NCI-H1105 treated with DMSO at 0.1 percent for 48 hours (cell line): ENCODE measurements at regions not wholly inside any gene's neighbourhood (a gene's known extent, or its start where the extent isn't known, plus 50 kb on each side); places are given as distances from the start of the nearest gene placed in this dataset.
"Not testable (repeated sequence)": the region's sequence is repeated elsewhere in the genome, so short reads cannot be mapped to it uniquely, and the experiment has no call there.

Experiments
- DNase-seq: peaks from one replicate; lab custom pipeline; 2025; lab: John Stamatoyannopoulos, UW

DNA sequence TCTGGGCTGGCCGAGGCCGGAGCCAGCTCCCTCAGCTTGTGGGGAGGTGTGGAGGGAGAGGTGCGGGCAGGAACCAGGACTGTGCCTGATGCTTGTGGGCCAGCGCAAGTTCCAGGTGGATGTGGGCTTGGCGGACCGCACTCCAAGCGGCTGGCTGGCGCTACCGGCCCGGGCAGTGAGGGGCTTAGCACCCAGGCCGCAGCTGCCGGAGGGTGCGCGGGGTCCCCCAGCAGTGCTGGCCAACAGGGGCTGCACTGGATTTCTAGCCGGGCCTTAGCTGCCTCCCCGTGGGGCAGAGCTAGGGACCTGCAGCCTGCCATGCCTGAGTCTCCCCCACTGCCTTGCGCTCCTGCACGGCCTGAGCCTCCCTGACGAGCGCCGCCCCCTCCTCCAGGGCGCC, 242.8 kb downstream of the CCSER2 start:
- no peak for DNase-seq

DNA sequence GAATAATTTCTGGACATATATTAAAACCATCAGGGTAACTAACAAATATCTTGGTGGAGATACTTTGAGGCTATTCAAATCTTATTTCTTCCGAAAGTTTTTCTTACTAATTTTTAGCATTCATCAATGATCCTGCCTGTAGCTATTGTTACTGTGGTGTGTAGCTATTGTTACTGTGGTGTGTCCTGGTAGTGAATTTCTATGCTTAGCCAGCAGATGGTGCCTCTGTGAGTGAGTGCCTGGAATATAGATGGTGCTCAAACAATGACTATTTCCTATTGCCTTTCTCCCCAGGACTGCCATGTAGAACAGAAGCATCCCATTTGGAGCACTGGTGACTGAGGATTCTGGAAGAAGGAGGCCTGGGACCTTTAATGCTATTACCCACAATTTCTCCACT, 245.7 kb downstream of the CCSER2 start:
- no peak for DNase-seq

DNA sequence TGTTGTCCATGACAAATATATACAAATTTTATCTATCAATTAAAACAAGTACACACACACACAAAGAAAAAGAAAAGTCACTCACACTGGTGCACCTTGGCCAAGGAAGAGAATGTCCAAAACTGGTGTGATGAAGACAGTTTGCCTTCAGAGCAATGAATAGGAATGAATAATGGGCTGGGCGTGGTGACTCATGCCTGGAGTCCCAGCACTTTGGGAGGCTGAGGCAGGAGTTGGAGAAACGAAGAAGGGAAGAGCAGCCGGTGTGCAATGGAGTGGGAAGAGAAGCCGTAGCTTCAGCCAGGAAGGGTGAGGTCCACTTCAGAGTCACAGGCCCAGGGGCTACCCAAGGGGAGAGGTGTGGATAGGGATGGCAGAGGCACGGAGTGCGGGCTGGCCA, 253.6 kb downstream of the CCSER2 start:
- DNase-seq = no peak

DNA sequence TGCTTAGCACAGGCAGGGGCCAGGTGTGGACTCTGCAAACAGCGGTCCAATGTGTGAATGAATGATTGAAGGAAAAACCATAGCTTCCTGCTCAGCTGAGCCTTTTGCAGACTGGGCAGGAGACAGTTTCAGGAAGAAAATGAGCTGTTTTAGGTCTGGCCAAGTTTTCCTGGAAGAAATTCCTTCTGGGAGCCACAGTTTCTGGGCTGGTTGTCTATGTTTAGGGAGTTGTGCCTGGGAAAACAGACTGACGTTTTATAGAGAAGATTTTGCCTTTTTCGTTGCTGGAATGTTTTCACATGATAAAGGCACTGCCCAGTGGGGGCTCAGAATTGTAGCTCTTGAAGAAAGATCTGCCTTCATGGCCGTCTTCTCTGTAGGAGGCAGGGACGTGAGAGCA, 255.1 kb downstream of the CCSER2 start:
- no peak for DNase-seq

DNA sequence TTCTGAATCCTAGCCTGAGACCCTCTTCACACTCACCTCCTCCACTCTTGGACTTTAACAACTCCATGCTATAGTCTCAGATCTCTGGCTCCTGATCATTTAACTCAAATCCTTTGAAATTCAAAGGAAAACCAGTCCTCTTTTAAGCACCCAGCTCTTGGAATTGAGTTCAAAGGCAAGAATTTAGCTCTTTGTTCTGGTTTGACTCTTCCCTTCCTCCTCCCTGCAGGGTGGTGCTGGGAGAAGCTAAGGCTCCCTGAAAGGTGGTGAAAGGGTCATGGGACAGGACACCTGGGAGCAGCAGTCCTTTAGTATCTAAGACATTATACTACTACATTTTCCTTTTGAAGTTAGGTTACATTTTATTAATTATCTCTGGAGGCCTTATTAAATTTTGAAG, 259.4 kb downstream of the CCSER2 start:
- no peak for DNase-seq

DNA sequence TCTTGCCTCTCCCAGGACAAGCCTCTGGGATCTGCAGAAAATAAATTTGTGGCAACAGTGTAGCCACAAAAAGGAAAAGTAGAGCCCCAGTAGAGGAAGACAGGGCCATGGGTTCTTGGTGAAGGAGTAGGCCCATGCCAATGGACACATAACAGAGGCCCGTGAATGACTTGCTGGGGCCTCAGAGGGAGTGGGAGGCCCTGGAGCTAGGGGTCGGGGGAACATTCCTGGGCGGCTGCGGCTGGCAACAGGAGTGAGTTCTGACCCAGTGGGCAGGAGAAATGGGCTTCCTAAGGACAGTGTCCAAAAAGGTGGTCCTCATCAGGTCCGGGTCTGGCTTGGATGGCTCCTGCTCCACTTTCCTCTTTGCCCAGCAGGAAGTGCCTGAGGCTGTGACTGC, 260.0 kb downstream of the CCSER2 start:
- DNase-seq = no peak

DNA sequence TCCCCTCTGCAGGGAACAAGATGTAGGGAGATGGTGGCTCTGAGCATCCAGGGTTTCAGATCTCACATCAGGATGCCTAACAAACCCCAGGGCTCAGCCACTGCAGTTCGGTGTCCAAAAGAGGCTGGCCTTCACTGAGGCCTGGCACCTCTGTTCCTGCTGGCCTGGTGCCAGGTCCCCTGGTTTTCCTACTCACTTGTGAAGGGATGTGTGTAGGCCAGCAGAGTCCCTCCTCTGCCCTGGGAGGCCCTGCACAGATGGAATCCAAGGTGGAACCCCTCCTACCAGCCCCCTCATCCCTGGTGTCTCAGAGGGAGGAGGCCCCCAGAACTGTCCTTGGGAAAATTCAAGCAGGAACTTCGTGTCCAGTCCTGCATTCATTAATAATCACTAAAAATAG, 260.6 kb downstream of the CCSER2 start:
- DNase-seq = no peak

DNA sequence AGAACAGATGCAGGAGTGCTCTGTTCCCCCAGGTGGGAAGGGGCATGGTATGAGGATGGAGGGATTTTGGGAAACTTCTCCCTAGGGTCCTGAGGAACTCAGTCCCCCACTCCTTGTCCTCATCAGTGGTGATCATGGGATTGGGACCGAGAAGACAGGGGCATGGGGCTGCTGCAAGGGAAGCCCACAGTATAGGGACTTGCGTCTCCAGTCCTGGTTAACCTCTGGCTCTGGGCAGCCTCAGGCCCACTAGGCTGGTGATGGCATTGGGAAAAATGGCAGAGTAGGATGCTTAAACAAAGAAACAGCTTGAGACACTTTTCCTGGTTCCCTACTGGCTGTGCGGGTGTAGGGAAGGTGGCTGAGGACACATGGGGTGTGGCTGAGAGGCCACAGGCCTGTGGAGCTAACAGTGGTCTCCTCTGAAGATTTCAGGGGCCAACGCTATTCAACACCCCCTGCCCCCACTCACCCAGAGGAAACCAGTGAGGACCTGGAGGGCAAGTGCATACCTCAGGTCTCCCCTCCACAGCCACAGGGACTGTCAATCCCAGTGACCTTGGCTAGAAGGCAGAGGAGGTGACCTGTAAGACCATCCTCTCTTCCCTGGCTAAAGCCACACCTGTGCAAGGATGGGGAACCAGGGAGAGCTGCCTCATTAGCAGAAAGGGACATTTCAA, 261.3 kb downstream of the CCSER2 start:
- no peak for DNase-seq

DNA sequence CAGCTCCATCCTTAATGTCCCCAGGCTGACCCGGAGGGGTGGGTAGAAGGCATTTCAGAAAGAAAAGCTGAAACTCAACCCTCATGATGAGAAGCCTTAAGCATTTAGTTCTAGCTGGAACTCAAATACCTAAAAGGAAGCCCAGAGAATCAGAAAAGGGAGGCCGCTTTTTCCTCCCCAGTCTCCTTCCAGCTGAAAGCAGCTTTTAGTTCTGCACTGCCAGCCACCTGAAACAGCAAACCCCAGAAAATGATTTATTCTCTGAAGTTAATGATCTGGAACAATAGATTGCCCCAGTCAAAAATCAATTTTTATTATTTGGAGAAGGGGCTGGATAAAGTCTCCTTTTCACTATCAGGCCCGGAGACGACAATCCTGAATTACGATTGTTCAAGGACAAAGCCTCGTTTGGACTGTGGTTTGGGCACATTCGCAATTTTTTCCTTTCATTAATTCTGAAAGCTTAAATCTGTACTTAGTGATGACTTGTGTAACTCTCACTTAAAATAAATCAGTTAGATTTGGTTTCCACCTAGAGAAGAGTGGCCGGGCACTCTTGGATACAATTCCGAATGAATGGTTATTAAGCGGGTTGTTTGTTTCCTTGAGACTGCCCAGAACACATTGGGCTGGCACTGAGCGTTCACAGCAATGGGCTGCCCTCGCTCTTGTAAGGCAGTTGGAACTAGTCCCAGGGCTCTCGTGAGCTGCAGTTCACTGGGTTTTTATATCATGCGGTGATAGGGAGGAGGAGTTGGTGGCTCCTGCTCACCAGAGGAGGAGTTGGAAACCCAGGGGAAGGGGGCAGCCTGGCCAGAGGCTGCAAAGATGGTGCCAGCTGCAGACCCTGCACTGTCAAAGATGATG, 262.2 kb downstream of the CCSER2 start:
- peak; percentile 76 for DNase-seq

DNA sequence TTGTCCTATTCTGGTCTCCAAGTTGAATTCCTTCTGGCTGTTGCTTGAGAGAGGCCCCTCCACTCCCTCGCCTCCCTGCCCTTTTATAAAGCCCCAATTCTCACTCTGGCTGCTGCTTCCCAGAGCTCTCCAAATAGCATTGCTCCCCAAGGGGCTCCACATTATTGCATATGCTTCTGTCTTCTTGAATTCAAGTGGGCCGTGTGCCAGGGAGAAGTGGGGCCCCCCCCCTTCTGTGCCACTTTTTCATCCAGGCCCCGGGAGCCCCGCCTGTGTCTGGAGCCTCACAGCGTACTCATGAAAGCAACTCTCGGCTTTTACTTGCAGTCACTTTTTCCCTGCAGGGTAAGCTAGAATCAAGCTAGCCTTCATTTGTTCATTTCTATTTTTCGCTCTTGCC, 265.1 kb downstream of the CCSER2 start:
- no peak for DNase-seq

DNA sequence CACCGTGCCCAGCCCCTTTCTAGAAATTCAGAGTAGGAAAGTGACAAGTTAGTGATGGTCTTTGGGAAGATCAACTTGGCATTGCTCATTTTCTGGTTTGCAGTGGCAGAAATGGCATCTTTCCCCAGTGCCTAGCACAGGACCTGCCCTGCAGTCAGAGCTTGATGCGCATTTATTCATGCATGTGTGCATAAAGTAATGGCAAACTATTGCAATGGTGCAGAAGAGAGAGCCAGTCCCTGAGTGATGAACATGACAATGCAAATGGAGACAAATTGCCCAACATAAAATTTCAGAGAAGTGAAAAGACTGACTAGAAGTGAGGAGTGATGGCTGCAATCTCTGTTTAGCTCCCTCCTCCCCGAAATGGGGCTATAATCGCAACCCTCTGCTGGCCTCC, 268.2 kb downstream of the CCSER2 start:
- no peak for DNase-seq

DNA sequence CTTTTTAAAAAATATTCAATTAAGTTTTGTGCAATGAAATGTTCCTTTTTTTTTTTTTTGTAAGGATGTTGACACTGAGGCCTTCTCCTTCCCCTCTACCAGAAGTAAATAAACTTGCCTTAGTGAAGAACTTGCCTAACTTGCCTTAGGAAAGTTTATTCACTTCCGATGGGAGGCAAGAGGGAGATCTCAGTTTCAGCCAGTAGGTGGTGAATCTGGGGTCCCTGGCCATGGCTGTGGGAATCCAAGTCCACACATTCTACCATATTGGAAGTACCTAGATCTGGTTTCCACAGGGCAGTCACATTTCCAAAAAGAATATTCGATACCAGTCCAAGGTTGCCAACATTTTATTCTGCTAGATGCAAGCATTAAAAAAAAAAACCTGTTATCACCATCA, 270.9 kb downstream of the CCSER2 start:
- DNase-seq = no peak

DNA sequence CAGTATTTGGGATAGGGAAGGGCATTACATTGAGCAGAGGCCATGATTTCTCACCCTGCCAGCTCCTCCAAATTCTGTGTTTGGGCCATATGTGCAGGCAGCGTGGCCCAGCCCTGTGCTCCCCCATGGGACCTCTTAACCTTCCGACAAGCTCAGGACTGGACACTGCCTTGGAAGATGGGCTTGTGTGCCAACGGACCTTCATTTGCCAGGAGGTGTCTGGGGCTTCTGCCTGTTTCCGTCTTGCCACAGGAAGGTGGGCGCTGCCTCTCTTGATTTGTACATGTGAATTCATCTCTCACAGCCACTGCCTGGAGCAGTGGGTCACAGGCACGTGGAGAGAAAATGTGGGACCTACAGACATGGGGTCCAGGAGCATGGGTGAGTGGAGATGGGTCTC, 272.6 kb downstream of the CCSER2 start:
- no peak for DNase-seq

DNA sequence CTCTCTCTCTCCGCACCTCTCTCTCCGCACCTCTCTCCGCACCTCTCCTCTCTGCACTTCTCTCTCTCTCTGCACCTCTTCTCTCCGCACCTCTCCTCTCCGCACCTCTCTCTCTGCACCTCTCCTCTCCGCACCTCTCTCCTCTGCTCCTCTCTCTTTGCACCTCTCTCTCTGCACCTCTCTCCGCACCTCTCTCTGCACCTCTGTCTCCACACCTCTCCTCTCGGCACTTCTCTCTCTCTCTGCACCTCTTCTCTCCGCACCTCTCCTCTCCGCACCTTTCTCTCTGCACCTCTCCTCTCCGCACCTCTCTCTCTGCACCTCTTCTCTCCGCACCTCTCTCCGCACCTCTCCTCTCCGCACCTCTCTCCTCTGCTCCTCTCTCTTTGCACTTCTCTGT, 274.2 kb downstream of the CCSER2 start:
- DNase-seq = not testable (repeated sequence)

DNA sequence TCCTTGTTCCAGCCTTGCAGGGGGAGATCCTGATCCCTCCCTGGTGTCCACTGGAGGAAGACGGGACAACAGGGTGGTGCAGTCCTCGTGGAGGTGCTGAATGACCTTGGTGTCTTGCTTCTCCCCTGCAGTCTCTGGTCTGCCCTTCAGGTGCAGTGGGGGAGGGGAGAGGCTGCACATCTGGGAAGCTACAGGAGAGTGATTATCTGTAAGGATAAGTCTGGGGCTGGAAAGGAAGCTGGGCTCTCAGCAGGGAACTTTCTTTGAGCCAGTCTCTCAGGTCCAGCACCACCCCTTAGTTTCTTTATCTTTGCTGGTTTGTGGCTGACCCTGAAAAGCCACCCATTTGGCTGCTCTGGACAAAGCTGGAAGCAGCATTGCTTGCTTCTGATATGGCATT, 275.6 kb downstream of the CCSER2 start:
- DNase-seq = no peak

DNA sequence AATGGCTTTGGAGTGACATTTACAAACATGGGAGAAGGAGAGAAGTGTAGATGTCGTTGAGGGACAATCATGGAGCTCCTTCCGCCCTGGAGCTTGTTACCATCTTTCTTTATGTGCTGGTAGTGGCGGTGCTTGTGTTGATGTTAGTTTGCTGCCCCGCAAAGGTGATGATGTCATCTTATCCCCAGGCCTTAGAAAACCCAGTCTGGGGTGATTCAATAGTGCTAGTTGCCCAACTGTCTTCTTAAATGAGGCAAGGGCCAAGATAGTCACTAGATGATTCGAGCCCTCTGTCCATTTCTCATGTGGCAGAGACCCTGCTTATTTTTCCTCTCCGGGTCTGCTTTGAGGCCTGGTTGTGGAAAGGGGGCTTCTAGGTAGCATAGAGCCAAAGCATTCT, 277.4 kb downstream of the CCSER2 start:
- DNase-seq = no peak

DNA sequence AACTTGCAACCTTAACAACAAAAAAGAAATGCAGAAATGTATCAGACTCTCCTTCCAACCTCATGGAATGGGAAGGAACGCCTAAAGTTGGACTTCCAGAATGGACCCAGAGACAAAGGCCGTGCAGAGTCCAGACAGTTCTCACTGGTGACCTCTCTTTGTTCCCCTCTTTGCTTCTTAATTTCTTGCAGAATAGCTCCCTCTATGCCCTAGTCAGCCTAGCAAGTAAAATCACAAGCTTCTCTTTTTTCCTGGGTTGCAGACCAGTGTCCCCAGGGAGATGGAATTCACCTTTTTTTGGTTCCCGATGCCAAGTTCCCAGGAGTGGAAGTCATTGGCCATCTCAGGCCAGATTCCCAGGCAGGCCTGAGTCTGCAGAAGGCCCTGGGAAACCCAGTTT, 278.0 kb downstream of the CCSER2 start:
- no peak for DNase-seq

DNA sequence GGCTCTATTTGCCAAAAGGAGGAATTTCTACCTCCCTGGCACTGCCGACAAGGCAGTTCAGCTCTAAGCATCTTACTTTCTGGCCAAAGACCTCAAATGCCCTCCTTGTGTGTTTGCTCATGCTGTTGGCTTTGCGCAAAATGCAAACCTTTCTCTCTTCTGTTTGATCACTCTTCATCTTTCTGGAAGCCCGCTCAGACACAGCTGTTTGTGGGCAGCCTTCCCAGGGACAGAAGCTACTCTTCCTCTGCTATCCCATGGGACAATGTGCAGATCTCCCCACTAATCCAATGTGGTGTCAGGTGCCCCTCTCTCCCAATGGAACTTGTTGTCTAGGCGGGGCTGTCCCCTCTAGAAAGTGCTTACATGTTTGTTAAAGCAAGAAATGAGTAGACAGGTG, 278.7 kb downstream of the CCSER2 start:
- DNase-seq = no peak

DNA sequence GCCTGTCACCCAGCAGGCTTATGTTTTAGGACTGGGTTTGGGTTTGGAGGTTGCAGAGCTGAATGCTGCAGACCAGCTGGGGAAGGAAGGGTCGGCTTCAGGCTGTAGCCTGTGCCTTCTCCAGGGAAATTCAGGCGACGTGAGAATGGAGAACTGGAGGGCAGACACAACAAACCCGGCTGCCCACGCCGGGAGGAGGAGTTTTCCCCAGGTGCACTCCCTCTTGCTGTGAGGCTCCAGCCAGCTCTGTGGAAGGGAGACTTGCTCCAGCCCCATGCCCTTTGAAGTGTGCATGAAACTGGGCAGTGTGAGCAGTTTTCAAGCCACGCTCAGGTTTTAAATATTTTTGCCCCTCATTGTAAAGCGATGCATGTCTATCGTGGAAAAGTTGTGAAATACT, 279.1 kb downstream of the CCSER2 start:
- DNase-seq = no peak

DNA sequence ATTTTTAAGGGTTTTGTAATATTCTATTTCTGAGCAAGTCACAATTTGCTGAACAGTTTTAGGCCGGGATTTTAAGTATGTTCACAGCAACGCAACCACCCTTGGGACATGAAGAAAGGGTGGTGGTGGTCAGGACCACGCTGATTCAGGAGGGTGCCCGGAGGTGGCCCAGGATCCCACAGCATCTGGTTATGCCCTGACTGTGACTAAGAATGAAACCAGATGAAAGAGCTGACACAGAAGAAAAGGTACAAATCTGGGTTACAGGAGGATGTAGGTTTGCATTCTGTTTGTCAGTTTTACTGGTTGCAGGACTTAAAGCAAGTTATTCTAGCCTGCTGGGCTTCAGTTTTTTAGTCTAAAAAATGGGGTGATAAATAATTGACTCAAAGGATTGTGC, 279.7 kb downstream of the CCSER2 start:
- DNase-seq = no peak

DNA sequence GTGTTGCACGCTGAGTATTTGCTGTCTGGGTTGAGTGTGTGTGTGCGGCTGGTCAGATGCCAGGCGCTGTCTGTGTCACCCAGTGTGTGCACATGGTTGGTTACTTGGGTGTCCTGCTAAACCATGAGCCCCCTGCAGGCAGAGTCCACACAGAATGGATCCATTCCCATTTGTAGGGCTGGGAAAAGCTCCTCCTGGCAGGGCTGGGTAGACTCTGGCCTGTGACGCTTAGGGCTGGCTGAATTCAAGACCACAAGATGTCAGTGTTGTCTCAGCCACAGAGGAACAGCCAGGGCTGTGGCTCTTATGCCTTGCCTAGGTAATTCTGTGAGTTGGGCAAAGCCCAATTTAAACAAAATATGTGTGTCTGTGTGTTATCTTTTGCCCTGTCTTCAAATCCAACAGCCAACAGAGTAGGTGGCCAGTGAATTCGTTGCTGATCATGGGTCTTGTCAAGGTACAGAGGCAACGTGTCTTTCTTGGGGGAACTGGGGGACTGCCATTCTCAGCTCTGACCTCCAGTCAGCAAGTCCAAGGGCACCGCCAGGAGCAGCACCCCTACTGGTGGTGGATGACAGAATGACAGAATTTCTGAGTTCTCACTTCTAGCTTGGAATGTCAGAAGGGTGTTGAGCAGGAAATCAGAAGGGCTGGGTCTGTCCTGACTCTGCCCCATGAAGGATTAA, 285.1 kb downstream of the CCSER2 start:
- peak; percentile 23 for DNase-seq

DNA sequence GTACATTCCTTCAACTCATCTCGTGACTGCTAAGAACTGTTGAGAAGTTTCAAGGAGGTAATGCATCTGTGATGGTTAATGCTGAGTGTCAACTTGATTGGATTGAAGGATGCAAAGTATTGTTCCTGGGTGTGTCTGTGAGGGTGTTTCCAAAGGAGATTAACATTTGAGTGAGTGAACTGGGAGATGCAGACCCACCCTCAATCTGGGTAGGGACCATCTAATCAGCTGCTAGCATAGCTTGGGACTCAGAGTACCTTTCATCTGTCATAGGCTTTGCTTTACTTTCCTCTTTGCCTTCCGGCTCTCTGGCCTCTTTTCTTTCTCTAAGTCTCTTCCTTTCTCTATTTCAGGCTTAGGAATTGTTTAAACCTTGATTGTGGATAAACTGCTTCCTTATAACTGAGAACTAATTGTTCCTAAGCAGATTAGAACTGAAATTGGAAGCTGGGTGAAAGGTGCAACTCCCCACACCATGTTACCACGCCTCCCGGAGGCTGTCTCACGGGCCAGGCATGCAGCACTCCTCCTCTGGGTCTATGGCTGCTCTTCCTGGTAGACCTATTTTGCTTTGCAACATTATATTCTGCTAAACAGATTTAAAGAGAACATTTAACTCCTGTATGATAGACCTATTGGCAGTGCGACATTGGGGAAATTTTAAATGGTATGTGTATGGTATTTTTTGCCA, 298.2 kb downstream of the CCSER2 start:
- DNase-seq = no peak

DNA sequence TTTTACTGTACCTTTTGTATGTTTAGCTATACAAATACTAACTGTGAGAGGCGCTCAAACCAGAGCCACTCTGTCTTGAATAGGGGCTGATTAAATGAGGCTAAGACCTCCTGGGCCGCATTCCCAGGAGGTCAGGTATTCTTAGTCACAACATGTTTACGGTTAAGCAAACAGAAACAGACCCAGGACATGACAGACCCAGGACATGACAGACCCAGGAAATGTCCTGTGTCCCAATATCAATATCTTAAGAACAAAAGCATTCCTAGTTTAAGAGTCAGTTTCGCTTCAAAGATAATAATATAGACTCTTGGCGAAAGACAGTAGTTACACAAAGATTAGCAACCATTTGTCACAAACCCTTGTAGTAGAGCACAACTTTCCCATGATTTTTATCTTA, 304.5 kb downstream of the CCSER2 start:
- DNase-seq = no peak
